ENCODE measurements at regions not wholly inside any gene's neighbourhood (a gene's known extent, or its start where the extent isn't known, plus 50 kb on each side); places are given as distances from the start of the nearest gene placed in this dataset.

DNA sequence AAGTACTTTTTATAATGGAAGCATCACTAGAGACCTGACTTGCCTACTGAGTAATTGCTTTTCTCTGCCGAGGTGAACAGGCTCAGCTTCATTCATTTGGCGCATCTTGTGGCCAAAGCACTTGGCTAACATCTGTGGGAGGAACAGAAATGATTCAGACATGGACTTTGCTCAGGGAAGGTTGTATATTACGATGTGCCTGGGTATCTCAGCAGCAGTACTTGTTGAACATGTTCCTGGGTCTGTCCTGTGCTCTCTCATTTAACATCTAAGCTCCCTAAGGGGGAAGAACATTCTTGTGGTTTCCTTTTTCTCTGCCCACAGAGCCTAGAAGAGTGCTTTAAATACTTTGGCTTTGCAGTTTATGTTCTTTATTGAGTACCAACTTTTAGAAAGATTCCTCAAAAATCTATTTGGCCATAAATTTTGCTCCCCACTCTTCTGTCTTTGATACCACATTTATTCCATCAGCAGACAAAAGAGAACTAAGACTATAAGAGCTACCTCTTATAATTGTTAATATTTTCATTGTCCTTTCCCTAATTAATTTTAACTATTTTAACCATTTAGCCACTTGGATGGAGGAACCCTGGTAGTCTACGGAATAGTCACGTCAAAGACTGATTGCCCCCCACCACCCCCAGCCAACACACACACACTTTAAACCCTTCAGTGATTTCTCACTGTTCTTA lies 101.2 kb upstream of the EGLN3 start:
- TF ChIP-seq, protein P1, sequence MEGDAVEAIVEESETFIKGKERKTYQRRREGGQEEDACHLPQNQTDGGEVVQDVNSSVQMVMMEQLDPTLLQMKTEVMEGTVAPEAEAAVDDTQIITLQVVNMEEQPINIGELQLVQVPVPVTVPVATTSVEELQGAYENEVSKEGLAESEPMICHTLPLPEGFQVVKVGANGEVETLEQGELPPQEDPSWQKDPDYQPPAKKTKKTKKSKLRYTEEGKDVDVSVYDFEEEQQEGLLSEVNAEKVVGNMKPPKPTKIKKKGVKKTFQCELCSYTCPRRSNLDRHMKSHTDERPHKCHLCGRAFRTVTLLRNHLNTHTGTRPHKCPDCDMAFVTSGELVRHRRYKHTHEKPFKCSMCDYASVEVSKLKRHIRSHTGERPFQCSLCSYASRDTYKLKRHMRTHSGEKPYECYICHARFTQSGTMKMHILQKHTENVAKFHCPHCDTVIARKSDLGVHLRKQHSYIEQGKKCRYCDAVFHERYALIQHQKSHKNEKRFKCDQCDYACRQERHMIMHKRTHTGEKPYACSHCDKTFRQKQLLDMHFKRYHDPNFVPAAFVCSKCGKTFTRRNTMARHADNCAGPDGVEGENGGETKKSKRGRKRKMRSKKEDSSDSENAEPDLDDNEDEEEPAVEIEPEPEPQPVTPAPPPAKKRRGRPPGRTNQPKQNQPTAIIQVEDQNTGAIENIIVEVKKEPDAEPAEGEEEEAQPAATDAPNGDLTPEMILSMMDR (IDR thresholded peaks at IDR 0.05): no peak
- TF ChIP-seq POLR2A (IDR thresholded peaks at IDR 0.05): no peak

All from heart left ventricle (tissue), 13 donors.